ENCODE measurements at regions not wholly inside any gene's neighbourhood (a gene's known extent, or its start where the extent isn't known, plus 50 kb on each side); places are given as distances from the start of the nearest gene placed in this dataset.

GRCh38 chr5:164472165-164472564 lies 966.7 kb downstream of the MAT2B start:
- H3K9me3 ChIP-seq (ENCODE audit: control insufficient read depth in 3 of 3, low read length in 3 of 3): no peaks in the 10 kb centered on the region

GRCh38 chr5:164475339-164475977 lies 970.0 kb downstream of the MAT2B start:
- no peaks in the 10 kb centered on the region for H3K9me3 ChIP-seq (ENCODE audit: control insufficient read depth in 3 of 3, low read length in 3 of 3)
- H3K4me3 ChIP-seq (ENCODE audit: low read length in 3 of 3): no peak overlapping the region
- no peak overlapping the region for H3K9ac ChIP-seq (ENCODE audit: low read depth in 1 of 3, low read length in 3 of 3)
- no peaks in the 10 kb centered on the region for H3K36me3 ChIP-seq (ENCODE audit: control insufficient read depth in 3 of 3, insufficient read depth in 3 of 3, low read length in 3 of 3)
- H3K27ac ChIP-seq (ENCODE audit: low read depth, low read length): no peak overlapping the region
- H3K27me3 ChIP-seq (ENCODE audit: control insufficient read depth in 3 of 3, insufficient read depth in 3 of 3, low read length in 3 of 3): no peaks in the 10 kb centered on the region
- no peaks in the 10 kb centered on the region for H3K4me1 ChIP-seq (ENCODE audit: control insufficient read depth in 3 of 3, insufficient read depth in 3 of 3, low read length in 3 of 3)

More at GRCh38 chr5:164472165-164472564, 966.7 kb downstream of the MAT2B start:
- Histone ChIP-seq H3K4me1 (ENCODE audit: control insufficient read depth in 3 of 3, insufficient read depth in 3 of 3, low read length in 3 of 3) (no peaks in the 10 kb centered on the region), H3K36me3 (ENCODE audit: control insufficient read depth in 3 of 3, insufficient read depth in 3 of 3, low read length in 3 of 3) (no peaks in the 10 kb centered on the region), H3K27ac (ENCODE audit: low read depth, low read length) (no peak overlapping the region), H3K27me3 (ENCODE audit: control insufficient read depth in 3 of 3, insufficient read depth in 3 of 3, low read length in 3 of 3) (no peaks in the 10 kb centered on the region), H3K9ac (ENCODE audit: low read depth in 1 of 3, low read length in 3 of 3) (no peak overlapping the region), H3K4me3 (ENCODE audit: low read length in 3 of 3) (no peak overlapping the region)

DNA sequence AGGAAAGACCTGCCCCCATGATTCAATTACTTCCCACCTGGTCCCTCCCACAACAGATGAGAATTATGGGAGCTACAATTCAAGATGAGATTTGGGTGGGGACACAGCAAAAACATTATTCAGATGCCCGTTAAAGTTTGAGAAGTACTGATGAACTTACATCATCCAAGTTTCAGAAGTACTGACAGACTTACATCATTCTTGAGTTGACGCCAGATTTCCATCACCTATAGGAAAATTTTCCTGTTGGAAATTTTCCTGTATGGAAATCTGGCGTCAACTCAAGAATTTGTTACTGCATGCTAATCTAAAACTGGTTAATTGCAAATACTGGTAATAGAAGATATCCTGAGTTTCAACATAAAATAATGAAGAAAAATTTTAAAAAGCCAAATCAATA lies 975.9 kb downstream of the MAT2B start:
- H3K9ac ChIP-seq (ENCODE audit: low read depth in 1 of 3, low read length in 3 of 3): no peak overlapping the region
- no peaks in the 10 kb centered on the region for H3K4me1 ChIP-seq (ENCODE audit: control insufficient read depth in 3 of 3, insufficient read depth in 3 of 3, low read length in 3 of 3)
- H3K27ac ChIP-seq (ENCODE audit: low read depth, low read length): no peak overlapping the region
- H3K27me3 ChIP-seq (ENCODE audit: control insufficient read depth in 3 of 3, insufficient read depth in 3 of 3, low read length in 3 of 3): no peaks in the 10 kb centered on the region
- H3K36me3 ChIP-seq (ENCODE audit: control insufficient read depth in 3 of 3, insufficient read depth in 3 of 3, low read length in 3 of 3): no peaks in the 10 kb centered on the region
- H3K4me3 ChIP-seq (ENCODE audit: low read length in 3 of 3): no peak overlapping the region
- no peaks in the 10 kb centered on the region for H3K9me3 ChIP-seq (ENCODE audit: control insufficient read depth in 3 of 3, low read length in 3 of 3)

DNA sequence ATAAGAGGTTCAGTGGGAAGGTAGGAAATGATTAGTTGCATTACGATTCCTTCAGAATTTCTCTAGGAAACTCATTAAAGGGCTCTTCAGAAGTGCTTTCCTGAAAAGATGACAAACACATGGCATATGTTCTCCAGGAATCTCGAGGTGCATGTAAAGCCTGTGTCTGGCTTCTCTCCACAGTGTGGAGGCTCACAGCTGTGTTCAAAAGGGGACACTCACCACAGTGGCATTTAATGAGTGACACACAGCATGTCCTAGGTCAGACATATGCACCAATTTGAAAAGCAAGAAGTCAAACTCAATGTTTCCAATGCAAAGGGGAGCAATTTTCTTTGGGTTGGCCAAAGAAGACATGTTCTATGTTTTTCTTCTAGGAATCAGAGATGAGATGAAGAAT lies 976.9 kb downstream of the MAT2B start:
- H3K27ac ChIP-seq (ENCODE audit: low read depth, low read length): no peak overlapping the region
- H3K9me3 ChIP-seq (ENCODE audit: control insufficient read depth in 3 of 3, low read length in 3 of 3): no peaks in the 10 kb centered on the region
- H3K9ac ChIP-seq (ENCODE audit: low read depth in 1 of 3, low read length in 3 of 3): no peak overlapping the region
- H3K4me1 ChIP-seq (ENCODE audit: control insufficient read depth in 3 of 3, insufficient read depth in 3 of 3, low read length in 3 of 3): no peaks in the 10 kb centered on the region
- no peak overlapping the region for H3K4me3 ChIP-seq (ENCODE audit: low read length in 3 of 3)
- H3K27me3 ChIP-seq (ENCODE audit: control insufficient read depth in 3 of 3, insufficient read depth in 3 of 3, low read length in 3 of 3): no peaks in the 10 kb centered on the region
- H3K36me3 ChIP-seq (ENCODE audit: control insufficient read depth in 3 of 3, insufficient read depth in 3 of 3, low read length in 3 of 3): no peaks in the 10 kb centered on the region

DNA sequence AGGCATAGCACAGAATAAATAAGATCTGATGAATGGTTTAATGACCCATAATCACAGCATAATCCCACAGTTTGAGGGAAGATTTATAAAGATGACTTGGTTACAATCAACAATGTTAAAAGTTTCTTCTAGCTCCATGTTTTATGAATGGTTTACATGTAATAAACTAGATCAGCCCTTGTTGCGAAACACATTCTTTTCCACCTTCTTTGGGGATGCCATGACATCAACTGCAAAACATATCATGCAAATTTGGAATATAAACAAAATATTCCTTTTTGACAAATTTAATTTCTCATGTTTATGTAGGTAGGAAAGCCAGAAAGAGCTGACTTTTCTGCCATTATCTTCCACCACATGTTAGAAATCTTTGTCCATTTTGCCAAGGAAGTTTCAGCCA lies 979.5 kb downstream of the MAT2B start:
- H3K36me3 ChIP-seq (ENCODE audit: control insufficient read depth in 3 of 3, insufficient read depth in 3 of 3, low read length in 3 of 3): no peaks in the 10 kb centered on the region
- no peak overlapping the region for H3K9ac ChIP-seq (ENCODE audit: low read depth in 1 of 3, low read length in 3 of 3)
- no peaks in the 10 kb centered on the region for H3K9me3 ChIP-seq (ENCODE audit: control insufficient read depth in 3 of 3, low read length in 3 of 3)
- no peaks in the 10 kb centered on the region for H3K4me1 ChIP-seq (ENCODE audit: control insufficient read depth in 3 of 3, insufficient read depth in 3 of 3, low read length in 3 of 3)
- H3K27me3 ChIP-seq (ENCODE audit: control insufficient read depth in 3 of 3, insufficient read depth in 3 of 3, low read length in 3 of 3): no peaks in the 10 kb centered on the region
- H3K27ac ChIP-seq (ENCODE audit: low read depth, low read length): no peak overlapping the region
- no peak overlapping the region for H3K4me3 ChIP-seq (ENCODE audit: low read length in 3 of 3)

DNA sequence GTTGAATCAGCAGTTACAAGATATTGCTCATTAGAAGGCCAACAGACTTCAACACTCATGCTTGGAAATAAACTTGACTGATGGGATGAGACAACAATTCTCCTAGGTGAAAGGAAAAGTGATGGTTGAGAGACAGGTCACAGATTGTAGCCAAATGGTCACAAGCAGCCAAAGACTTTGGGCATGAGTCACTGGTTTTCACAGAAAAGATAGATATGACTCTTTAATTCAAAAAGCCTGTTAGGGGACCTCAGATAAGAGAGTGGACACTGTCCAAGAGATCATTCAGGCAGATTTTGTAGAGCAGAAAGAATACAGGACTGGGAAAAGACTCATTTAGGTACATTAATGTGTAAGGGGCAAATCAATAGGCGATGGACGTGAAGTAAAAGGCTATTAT lies 982.5 kb downstream of the MAT2B start:
- Histone ChIP-seq H3K4me3 (ENCODE audit: low read length in 3 of 3) (no peak overlapping the region), H3K9ac (ENCODE audit: low read depth in 1 of 3, low read length in 3 of 3) (no peak overlapping the region), H3K9me3 (ENCODE audit: control insufficient read depth in 3 of 3, low read length in 3 of 3) (no peaks in the 10 kb centered on the region), H3K4me1 (ENCODE audit: control insufficient read depth in 3 of 3, insufficient read depth in 3 of 3, low read length in 3 of 3) (no peaks in the 10 kb centered on the region), H3K27ac (ENCODE audit: low read depth, low read length) (no peak overlapping the region), H3K27me3 (ENCODE audit: control insufficient read depth in 3 of 3, insufficient read depth in 3 of 3, low read length in 3 of 3) (no peaks in the 10 kb centered on the region), H3K36me3 (ENCODE audit: control insufficient read depth in 3 of 3, insufficient read depth in 3 of 3, low read length in 3 of 3) (no peaks in the 10 kb centered on the region)

DNA sequence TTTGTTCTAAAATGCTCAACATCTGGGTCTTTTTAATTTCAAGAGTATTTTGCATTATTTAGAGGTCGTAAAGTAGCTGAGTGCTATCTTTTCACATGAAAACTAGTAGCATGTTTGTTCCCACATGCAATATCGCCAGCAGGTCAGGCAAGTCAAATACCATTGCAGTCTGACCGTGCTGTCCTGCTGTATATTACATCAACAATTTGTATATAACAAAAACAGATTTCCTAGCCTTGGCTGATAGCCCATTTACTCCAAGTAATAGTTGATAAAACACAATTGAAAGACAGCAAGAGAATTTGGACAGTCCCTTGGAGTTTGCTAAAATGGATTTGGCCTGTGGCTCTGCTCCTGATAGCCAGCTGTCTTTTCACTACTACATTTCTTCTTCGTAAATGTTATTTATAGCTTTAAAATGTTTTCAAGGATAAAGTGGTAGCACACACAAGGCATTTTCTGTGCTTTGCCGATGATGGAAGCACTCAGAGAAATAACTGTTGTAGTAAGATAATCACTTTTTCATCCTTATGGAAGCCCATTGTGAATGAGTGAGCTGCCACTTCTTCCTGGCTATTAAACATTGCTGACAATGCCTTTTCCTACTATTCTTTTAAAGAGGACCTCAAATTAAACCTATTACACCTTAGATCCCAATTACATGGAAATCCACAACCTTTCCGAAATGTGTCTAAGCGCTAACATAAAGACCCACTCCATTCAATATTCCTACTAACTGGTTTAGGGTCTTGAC lies 992.1 kb downstream of the MAT2B start:
- Histone ChIP-seq H3K4me3 (ENCODE audit: low read length in 3 of 3) (no peak overlapping the region), H3K27ac (ENCODE audit: low read depth, low read length) (no peak overlapping the region)

GRCh38 chr5:164498438-164498837 lies 993.0 kb downstream of the MAT2B start:
- Histone ChIP-seq H3K27ac (ENCODE audit: low read depth, low read length) (no peak overlapping the region), H3K9ac (ENCODE audit: low read depth in 1 of 3, low read length in 3 of 3) (no peak overlapping the region), H3K4me3 (ENCODE audit: low read length in 3 of 3) (no peak overlapping the region), H3K36me3 (ENCODE audit: control insufficient read depth in 3 of 3, insufficient read depth in 3 of 3, low read length in 3 of 3) (no peaks in the 10 kb centered on the region), H3K9me3 (ENCODE audit: control insufficient read depth in 3 of 3, low read length in 3 of 3) (no peaks in the 10 kb centered on the region), H3K4me1 (ENCODE audit: control insufficient read depth in 3 of 3, insufficient read depth in 3 of 3, low read length in 3 of 3) (no peaks in the 10 kb centered on the region), H3K27me3 (ENCODE audit: control insufficient read depth in 3 of 3, insufficient read depth in 3 of 3, low read length in 3 of 3) (no peaks in the 10 kb centered on the region)

More for the DNA sequence above, 992.1 kb downstream of the MAT2B start:
- Histone ChIP-seq H3K36me3 (ENCODE audit: control insufficient read depth in 3 of 3, insufficient read depth in 3 of 3, low read length in 3 of 3) (no peaks in the 10 kb centered on the region), H3K27me3 (ENCODE audit: control insufficient read depth in 3 of 3, insufficient read depth in 3 of 3, low read length in 3 of 3) (no peaks in the 10 kb centered on the region), H3K9me3 (ENCODE audit: control insufficient read depth in 3 of 3, low read length in 3 of 3) (no peaks in the 10 kb centered on the region), H3K9ac (ENCODE audit: low read depth in 1 of 3, low read length in 3 of 3) (no peak overlapping the region), H3K4me1 (ENCODE audit: control insufficient read depth in 3 of 3, insufficient read depth in 3 of 3, low read length in 3 of 3) (no peaks in the 10 kb centered on the region)

DNA sequence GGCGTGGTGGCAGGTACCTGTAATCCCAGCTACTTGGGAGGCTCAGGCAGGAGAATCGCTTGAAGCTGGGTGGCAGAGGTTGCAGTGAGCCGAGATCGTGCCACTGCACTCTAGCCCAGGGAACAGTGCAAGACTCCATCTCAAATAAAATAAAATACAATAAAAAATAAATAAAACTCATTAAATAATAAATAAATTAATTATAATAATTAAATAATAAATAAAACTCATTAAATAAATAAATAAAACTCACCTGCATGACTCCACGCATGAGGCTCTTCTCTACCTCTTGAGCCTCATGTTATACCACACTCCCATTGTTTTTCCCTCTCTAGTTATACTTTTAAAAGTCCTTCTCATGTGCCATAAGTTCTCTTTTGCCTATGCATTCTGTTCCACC lies 995.4 kb downstream of the MAT2B start:
- H3K9me3 ChIP-seq (ENCODE audit: control insufficient read depth in 3 of 3, low read length in 3 of 3): no peaks in the 10 kb centered on the region
- H3K27ac ChIP-seq (ENCODE audit: low read depth, low read length): no peak overlapping the region
- no peak overlapping the region for H3K9ac ChIP-seq (ENCODE audit: low read depth in 1 of 3, low read length in 3 of 3)

DNA sequence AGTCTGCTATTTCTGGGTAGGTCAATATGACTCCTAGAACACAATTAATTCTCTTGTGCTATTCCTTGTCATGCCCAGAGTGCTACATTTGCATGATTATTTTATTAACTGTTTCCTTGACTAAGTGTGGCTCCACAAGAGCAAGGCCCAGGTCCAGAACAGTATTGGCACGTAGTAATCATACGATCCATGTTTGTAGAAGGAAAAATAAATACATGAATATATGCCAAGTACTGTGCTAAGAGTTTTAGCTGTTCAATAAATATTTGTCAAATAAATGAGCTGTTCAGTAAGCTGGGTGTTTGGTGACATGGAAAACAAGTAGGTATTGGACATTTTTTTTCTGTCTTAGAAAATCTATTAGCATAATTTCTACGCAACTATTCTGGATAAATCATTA lies 995.9 kb downstream of the MAT2B start:
- Histone ChIP-seq H3K36me3 (ENCODE audit: control insufficient read depth in 3 of 3, insufficient read depth in 3 of 3, low read length in 3 of 3) (no peaks in the 10 kb centered on the region), H3K9me3 (ENCODE audit: control insufficient read depth in 3 of 3, low read length in 3 of 3) (no peaks in the 10 kb centered on the region), H3K27ac (ENCODE audit: low read depth, low read length) (no peak overlapping the region), H3K4me3 (ENCODE audit: low read length in 3 of 3) (no peak overlapping the region), H3K4me1 (ENCODE audit: control insufficient read depth in 3 of 3, insufficient read depth in 3 of 3, low read length in 3 of 3) (no peaks in the 10 kb centered on the region), H3K27me3 (ENCODE audit: control insufficient read depth in 3 of 3, insufficient read depth in 3 of 3, low read length in 3 of 3) (no peaks in the 10 kb centered on the region), H3K9ac (ENCODE audit: low read depth in 1 of 3, low read length in 3 of 3) (no peak overlapping the region)

More for the DNA sequence above, 995.4 kb downstream of the MAT2B start:
- no peaks in the 10 kb centered on the region for H3K36me3 ChIP-seq (ENCODE audit: control insufficient read depth in 3 of 3, insufficient read depth in 3 of 3, low read length in 3 of 3)
- no peaks in the 10 kb centered on the region for H3K4me1 ChIP-seq (ENCODE audit: control insufficient read depth in 3 of 3, insufficient read depth in 3 of 3, low read length in 3 of 3)
- no peak overlapping the region for H3K4me3 ChIP-seq (ENCODE audit: low read length in 3 of 3)
- no peaks in the 10 kb centered on the region for H3K27me3 ChIP-seq (ENCODE audit: control insufficient read depth in 3 of 3, insufficient read depth in 3 of 3, low read length in 3 of 3)

Data from skeletal muscle tissue (tissue), 3 donors.